Mesenteric fat pad (tissue), 1 donor: ENCODE measurements at regions not wholly inside any gene's neighbourhood (a gene's known extent, or its start where the extent isn't known, plus 50 kb on each side); places are given as distances from the start of the nearest gene placed in this dataset.

Source experiments
- DNase-seq: peaks from one replicate; pipeline ENCODE4 v3.0.0-alpha.2; 2020; ENCODE audit warnings: low spot score
- donor health status: DM: yes; HTN: yes; CAD: no.

DNA sequence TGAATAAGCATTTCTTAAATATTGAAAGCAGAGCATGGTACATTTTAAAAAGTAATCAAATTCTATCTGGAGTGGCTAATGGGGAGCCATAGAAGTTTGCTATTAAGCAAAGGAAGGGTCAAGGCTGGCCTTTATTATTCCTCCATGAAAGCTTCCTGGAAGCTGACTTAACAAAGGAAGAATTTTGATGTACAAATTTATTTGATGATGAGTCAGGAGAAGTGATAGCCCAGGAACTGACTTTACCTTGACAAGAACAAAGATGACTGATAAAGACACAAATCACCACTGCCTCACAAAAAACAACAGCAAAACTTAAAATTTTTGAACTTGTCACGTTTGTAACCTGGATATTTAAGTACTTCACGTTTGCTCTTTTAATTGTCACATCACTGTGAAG is 872.1 kb downstream of the PCDH7 start:
- no peak for DNase-seq

DNA sequence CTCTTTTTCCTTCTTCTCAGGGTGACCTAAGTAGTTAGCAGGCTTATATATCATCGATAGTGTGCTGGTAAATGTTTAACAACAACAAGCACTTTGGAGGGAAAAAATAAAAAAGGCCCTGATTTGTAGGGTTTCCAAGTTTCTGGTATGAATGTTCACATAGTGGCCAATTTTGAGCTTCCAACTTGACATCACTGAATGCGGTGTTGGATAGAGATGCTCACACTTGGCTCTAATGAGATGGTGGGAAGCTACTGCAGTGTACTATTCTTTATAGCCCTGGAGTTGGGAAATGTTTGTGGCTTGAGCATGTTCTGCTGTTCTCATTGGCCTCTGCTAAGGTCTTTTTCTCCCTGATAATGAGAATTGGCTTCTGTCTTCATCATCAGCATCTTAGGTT is 875.3 kb downstream of the PCDH7 start:
- no peak for DNase-seq

- no peak for DNase-seq
These were observed 878.5 kb downstream of the PCDH7 start for GRCh38 chr4:31598639-31599038.

GRCh38 chr4:31601793-31602192 is 881.6 kb downstream of the PCDH7 start:
- no peak for DNase-seq

- DNase-seq: no peak
These were observed 893.9 kb downstream of the PCDH7 start for GRCh38 chr4:31613946-31614623.

GRCh38 chr4:31617667-31618066 is 897.5 kb downstream of the PCDH7 start:
- DNase-seq: no peak

DNA sequence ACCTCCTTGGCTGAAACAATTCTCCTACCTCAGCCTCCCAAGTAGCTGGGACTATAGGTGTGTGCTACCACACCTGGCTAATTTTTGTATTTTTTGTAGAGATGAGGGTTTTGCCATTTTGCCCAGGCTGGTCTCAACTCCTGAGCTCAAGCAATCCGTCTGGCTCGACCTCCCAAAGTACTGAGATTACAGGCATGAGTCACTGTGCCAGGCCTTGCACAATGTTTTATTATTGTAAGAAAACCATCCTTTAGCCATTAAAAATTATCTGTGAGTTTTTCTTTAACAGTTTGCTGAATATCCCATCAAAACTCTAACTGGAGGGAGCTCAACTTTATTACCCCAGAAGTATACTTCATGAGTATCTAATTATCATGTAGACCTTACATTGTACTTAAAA is 900.3 kb downstream of the PCDH7 start:
- DNase-seq: no peak

- no peak for DNase-seq
These were observed 925.1 kb downstream of the PCDH7 start for GRCh38 chr4:31645236-31645635.

DNA sequence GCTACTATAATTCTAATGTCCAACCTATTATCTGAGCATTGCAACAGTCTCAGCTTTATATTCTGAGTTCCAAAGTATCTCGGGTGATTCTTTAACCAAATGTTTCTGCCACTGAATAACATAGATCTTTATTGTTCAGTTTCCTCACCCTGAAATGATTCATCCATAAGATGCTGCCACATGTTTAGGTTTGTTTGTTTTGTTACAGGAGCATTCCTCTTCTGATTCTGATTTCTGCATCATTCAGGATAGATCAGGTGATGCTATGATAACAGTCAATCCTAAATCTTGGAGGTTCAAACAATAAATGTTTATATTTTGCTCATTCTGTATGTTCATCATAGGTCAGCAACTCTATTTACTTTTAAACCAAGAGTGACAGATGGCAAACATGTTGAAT is 927.6 kb downstream of the PCDH7 start:
- no peak for DNase-seq

DNA sequence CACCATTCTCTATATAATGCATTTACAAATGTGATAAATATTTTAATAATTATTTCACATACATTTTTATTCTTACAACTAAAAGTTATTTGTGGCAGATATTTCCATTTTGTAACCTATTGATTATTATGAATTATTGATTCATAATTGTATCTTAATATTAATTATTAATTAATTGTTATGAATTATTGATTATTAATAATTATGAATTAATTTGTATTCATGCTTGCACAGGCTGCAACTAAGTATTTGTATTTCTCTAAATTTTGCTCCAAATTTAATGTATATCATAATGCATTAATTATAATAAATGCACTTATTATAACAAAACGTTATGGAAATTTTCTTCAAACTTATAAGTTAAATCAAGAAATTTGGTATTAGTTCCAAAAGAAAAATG is 929.7 kb downstream of the PCDH7 start:
- no peak for DNase-seq

DNA sequence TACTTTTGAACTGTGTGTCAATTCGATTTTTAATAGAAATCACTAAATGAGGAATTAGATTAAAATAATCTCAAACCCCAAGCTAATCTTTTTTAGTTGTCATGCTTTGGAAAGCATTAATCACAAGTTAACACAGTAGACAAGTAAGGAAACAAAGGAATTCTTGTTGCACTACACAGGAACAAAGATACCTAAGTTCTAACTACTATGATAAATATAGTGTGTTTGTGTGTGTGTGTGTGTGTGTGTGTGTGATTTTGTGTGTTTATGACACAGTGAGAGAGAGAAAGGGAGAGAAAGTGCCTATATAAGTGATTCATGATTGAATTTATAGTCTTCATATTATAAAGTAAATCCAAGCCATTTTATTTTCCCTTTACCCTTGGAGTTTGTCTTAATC is 931.4 kb downstream of the PCDH7 start:
- no peak for DNase-seq

GRCh38 chr4:31655328-31655727 is 935.2 kb downstream of the PCDH7 start:
- no peak for DNase-seq

GRCh38 chr4:31657859-31658570 is 937.8 kb downstream of the PCDH7 start:
- DNase-seq: no peak

GRCh38 chr4:31660916-31661315 is 940.7 kb downstream of the PCDH7 start:
- DNase-seq: no peak

DNA sequence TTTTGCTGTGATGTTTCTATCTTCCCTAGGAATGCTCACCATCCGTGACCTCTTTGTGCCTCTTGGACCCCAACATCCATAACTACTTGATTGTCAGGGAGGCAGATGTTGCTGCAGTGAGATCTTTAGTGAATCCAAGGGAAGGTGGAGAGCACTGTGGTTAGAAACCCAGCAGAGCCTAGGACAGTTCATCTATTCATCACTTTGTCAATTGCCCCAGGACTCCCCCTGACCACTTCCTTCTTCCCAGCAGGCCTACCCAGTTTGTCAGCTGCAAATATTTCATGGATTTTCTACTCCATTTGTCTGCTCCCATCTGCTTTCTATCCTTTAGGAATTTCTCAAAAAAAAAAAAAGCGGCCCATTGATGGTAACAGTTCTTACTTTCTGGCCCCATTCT is 942.8 kb downstream of the PCDH7 start:
- DNase-seq: no peak

GRCh38 chr4:31667686-31668085 is 947.5 kb downstream of the PCDH7 start:
- no peak for DNase-seq

DNA sequence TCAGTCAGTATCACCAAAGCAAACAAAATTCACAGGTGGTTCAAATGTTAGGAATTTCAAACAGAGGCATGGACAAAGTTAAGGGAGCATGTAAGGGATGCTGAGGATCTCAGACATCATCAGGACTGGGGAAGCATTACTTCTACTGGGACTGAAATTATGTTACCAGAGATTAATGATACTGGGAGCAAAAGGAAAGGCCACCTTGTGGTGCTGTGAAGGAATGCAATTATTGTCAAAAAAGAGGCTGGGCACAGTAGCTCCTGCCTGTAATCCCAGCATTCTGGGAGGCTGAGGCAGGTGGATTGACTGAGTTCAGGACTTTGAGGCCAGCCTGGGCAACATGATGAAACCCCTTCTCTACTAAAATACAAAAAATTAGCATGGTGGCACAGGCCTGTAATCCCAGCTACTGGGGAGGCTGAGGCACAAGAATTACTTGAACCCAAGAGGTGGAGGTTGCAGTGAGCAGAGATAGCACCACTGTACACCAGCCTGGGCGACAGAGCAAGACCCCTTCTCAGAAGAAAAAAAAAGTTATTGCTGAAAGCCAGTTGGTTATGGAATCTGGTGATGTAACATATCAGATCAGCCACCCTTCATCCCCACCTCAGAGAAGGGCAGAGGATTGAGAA is 954.3 kb downstream of the PCDH7 start:
- no peak for DNase-seq

DNA sequence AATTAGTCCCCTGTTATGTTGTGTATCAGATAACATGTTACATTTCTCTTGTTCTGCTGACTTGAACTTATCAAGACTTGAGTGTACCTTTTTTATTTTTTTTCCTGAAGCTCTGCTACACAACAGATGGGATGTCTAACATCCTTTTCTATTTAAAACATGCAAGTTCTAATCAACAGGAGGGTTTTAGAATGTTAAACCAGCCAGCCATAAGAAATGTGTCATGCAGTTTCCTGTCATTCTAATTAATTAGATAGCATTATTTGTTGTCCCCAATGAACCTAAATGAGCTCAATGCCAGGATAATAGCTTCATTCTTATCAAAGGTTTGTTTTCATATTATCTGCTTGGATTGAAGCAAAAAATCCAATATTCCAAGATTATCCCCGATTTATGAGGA is 958.2 kb downstream of the PCDH7 start:
- DNase-seq: no peak

DNA sequence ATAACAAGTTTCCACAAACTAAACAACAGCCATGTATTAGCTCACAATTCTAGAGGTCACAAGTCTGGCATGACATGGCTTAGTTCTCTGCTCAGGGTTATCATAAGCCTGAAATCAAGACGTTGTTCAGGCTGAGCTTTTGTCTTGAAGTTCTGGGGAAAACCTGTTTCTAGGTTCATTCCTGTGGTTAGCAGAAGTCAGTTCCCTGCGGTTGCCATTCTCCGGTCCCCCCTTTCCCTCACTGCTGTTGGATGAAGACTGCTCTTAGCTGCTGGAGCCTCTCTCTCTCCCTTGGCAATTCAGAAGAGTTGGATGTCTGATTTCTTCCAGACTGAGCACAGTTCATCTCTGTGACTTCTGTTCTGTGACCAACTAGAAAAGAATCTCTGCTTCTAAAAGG is 962.6 kb downstream of the PCDH7 start:
- DNase-seq: no peak

DNA sequence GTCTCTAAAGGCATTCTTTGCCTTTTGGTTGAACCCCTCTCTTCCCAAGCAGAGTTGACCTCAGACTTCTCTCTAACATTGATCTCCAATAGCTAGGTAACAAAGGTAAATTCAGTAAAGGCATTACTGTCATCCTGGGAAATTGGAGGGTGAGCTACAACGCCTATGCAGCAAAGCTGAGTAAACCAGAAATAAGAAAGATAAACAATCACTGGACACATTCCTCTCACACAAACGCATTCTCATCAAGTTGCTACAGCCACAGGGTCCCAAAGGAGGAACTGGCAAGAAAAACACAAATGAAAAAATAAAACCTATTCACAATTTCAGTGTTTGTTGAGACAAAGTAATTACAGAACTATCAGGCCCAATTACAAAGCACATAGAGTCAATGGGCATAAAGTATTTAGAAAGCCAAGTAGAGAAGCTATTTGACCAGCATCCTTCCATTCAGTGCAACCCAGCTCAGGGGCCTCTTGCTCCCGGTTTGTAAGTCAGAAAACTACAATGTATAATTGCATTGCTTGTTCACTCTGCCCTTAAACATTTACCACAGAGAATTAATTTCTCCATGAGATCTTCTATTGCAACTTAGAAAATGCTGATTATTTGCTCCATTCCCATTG is 967.7 kb downstream of the PCDH7 start:
- DNase-seq: no peak

GRCh38 chr4:31692399-31692940 is 972.3 kb downstream of the PCDH7 start:
- DNase-seq: no peak

- no peak for DNase-seq
These were observed 981.1 kb downstream of the PCDH7 start for GRCh38 chr4:31701256-31701655.
